ENCODE measurements at regions not wholly inside any gene's neighbourhood (a gene's known extent, or its start where the extent isn't known, plus 50 kb on each side); places are given as distances from the start of the nearest gene placed in this dataset.

- TF ChIP-seq, protein P1, sequence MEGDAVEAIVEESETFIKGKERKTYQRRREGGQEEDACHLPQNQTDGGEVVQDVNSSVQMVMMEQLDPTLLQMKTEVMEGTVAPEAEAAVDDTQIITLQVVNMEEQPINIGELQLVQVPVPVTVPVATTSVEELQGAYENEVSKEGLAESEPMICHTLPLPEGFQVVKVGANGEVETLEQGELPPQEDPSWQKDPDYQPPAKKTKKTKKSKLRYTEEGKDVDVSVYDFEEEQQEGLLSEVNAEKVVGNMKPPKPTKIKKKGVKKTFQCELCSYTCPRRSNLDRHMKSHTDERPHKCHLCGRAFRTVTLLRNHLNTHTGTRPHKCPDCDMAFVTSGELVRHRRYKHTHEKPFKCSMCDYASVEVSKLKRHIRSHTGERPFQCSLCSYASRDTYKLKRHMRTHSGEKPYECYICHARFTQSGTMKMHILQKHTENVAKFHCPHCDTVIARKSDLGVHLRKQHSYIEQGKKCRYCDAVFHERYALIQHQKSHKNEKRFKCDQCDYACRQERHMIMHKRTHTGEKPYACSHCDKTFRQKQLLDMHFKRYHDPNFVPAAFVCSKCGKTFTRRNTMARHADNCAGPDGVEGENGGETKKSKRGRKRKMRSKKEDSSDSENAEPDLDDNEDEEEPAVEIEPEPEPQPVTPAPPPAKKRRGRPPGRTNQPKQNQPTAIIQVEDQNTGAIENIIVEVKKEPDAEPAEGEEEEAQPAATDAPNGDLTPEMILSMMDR (IDR thresholded peaks at IDR 0.05; ENCODE audit: insufficient read depth, low read depth, low read length, missing control alignments), result no peak
- no peak overlapping the region for H3K4me3 ChIP-seq (ENCODE audit: low read length)
- no peak for DNase-seq (ENCODE audit: low read depth)
Observed at GRCh38 chr20:40451552-40451951, 237.5 kb downstream of the MAFB start.

DNA sequence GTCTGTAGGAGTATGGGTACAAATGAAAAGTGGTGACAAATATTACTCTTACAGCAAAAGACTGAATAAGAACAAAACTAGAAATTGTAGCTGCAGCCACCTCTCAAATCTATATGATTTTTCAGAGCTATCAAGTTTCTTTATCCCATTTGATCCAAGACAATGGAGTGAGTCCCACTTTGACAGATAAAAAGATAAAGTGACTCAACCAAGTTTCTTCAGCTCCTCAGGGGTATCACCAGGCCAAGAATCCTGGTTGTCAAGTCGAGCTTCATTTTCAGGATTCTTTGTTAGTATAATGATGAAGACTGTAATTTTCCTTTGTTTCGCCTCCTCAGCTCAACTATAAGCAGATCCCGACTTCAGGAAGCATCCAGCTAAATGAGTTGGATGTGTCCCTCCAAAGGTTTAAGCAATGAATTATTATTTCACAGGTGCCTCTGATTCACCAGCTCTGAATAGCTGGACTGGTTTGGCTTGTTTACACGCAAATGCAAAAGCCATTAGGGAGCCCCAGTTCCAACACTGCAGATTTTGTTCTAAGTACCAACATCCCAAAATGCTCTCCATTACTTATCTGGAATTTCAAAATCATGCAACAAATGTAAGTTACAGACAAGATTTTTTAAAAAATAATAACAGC, 238.9 kb downstream of the MAFB start:
- TF ChIP-seq, protein P1 (IDR thresholded peaks at IDR 0.05; ENCODE audit: insufficient read depth, low read depth, low read length, missing control alignments), result no peak
- H3K4me3 ChIP-seq (ENCODE audit: low read length), result no peak overlapping the region
- DNase-seq (ENCODE audit: low read depth), result peak; percentile 77

GRCh38 chr20:40449144-40449690, 239.8 kb downstream of the MAFB start:
- no peak overlapping the region for H3K4me3 ChIP-seq (ENCODE audit: low read length)
- TF ChIP-seq, protein P1 (IDR thresholded peaks at IDR 0.05; ENCODE audit: insufficient read depth, low read depth, low read length, missing control alignments), result no peak
- no peak for DNase-seq (ENCODE audit: low read depth)

DNA sequence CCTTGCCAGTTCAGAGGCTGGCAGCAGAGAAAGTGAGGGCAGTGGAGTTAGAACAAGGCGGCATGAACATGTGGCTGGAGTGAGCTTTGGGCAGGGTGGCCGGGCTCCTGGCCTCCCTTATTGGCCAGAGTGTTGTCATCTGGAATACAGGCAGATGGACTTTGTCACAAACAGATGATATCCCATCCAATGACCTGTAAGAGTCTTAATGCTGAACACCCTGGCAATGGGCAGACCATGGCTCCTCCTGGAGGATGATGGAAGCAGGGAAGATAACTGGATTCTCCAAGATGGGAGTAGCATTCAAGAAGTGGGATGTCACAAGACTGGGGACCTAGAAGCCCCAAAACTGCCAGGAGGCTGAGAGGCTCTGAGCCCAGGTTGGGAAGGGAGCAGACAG, 242.1 kb downstream of the MAFB start:
- TF ChIP-seq, protein P1 (IDR thresholded peaks at IDR 0.05; ENCODE audit: insufficient read depth, low read depth, low read length, missing control alignments), result no peak
- no peak for DNase-seq (ENCODE audit: low read depth)
- no peak overlapping the region for H3K4me3 ChIP-seq (ENCODE audit: low read length)

DNA sequence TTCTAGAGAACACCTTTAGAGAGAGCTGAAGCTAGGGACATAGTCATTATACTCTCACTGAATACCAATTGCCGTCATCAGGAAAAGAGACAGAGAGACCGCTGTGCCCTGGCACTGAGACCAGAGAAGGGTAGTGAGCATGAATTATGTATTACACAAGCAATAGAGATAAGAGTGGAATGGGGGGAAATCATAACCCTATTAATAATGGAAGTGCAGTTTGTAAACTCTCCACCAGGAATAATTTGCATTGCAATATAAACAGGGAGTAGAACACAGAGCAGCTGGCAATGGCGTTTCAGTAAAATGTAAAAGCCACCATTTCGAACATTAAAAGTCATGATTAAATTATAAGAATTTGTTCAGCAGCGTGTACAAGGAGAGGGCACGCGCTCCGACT, 244.5 kb downstream of the MAFB start:
- TF ChIP-seq, protein P1 (IDR thresholded peaks at IDR 0.05; ENCODE audit: insufficient read depth, low read depth, low read length, missing control alignments), result no peak
- no peak for DNase-seq (ENCODE audit: low read depth)
- H3K4me3 ChIP-seq (ENCODE audit: low read length), result no peak overlapping the region

DNA sequence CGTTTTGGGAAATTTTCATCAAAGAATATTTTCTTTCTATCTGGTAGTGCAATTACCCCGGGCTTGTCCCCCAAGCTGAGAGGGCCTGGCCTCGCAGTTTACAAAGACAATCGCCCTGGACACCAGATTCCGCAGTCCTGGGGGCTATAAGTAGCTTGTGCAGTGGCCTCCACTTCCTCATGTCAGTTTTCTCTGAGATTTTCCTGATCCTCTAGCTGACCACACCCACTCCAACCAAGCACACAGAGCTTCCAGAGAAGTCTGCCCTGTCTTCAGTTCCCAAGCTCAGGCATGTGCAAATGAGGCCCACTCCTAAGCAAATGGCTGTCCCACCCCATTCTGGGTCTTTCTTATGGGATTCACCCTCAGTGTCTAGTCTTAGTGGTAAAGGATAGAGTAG, 245.3 kb downstream of the MAFB start:
- H3K4me3 ChIP-seq (ENCODE audit: low read length), result no peak overlapping the region
- no peak for DNase-seq (ENCODE audit: low read depth)
- TF ChIP-seq, protein P1 (IDR thresholded peaks at IDR 0.05; ENCODE audit: insufficient read depth, low read depth, low read length, missing control alignments), result no peak

Data from epithelial cell of esophagus (primary cell).